ENCODE measurements at regions not wholly inside any gene's neighbourhood (a gene's known extent, or its start where the extent isn't known, plus 50 kb on each side); places are given as distances from the start of the nearest gene placed in this dataset.

- Histone ChIP-seq H3K36me3 (no peaks in the 10 kb centered on the region), H3K9ac (ENCODE audit: low read depth in 2 of 2, low read length in 2 of 2) (no peak overlapping the region), H3K27me3 (no peaks in the 10 kb centered on the region), H3K4me3 (no peak overlapping the region), H3K9me3 (peaks cover 8% of the 10 kb centered on the region), H3K27ac (no peak overlapping the region), H3K4me1 (no peaks in the 10 kb centered on the region)
- intact Hi-C loops (cut with DNase I): no loop called here
- no peak for DNase-seq
- no peak for TF ChIP-seq CTCF (IDR thresholded peaks at IDR 0.05)
These were observed 635.4 kb downstream of the IRX1 start for GRCh38 chr5:4230786-4231641.

- Histone ChIP-seq H3K4me3 (no peak overlapping the region), H3K27ac (no peak overlapping the region), H3K27me3 (no peaks in the 10 kb centered on the region), H3K9me3 (peaks cover 8% of the 10 kb centered on the region), H3K9ac (ENCODE audit: low read depth in 2 of 2, low read length in 2 of 2) (no peak overlapping the region), H3K36me3 (no peaks in the 10 kb centered on the region), H3K4me1 (no peaks in the 10 kb centered on the region)
- TF ChIP-seq CTCF (IDR thresholded peaks at IDR 0.05): no peak
- DNase-seq: no peak
- intact Hi-C loops (cut with DNase I): no loop called here
These were observed 636.5 kb downstream of the IRX1 start for GRCh38 chr5:4232084-4232483.

- H3K9ac ChIP-seq (ENCODE audit: low read depth in 2 of 2, low read length in 2 of 2): no peak overlapping the region
- no peaks in the 10 kb centered on the region for H3K36me3 ChIP-seq
- H3K4me1 ChIP-seq: no peaks in the 10 kb centered on the region
- H3K9me3 ChIP-seq: peaks cover 8% of the 10 kb centered on the region
- intact Hi-C loops (cut with DNase I): no loop called here
- no peak overlapping the region for H3K27ac ChIP-seq
- no peak for DNase-seq
- H3K4me3 ChIP-seq: no peak overlapping the region
- H3K27me3 ChIP-seq: no peaks in the 10 kb centered on the region
- TF ChIP-seq CTCF (IDR thresholded peaks at IDR 0.05): no peak
These were observed 638.0 kb downstream of the IRX1 start for GRCh38 chr5:4233671-4234070.

- H3K9me3 ChIP-seq: no peaks in the 10 kb centered on the region
- H3K27ac ChIP-seq: no peak overlapping the region
- DNase-seq: no peak
- H3K27me3 ChIP-seq: no peaks in the 10 kb centered on the region
- no peak for TF ChIP-seq CTCF (IDR thresholded peaks at IDR 0.05)
- H3K9ac ChIP-seq (ENCODE audit: low read depth in 2 of 2, low read length in 2 of 2): no peak overlapping the region
- no peaks in the 10 kb centered on the region for H3K4me1 ChIP-seq
- H3K4me3 ChIP-seq: no peak overlapping the region
- no peaks in the 10 kb centered on the region for H3K36me3 ChIP-seq
- intact Hi-C loops (cut with DNase I): no loop called here
These were observed 648.0 kb downstream of the IRX1 start for GRCh38 chr5:4243479-4244264.

- no peak overlapping the region for H3K27ac ChIP-seq
- no peak for TF ChIP-seq CTCF (IDR thresholded peaks at IDR 0.05)
- intact Hi-C loops (cut with DNase I): no loop called here
These were observed 648.7 kb downstream of the IRX1 start for GRCh38 chr5:4244306-4244705.

More at GRCh38 chr5:4244306-4244705, 648.7 kb downstream of the IRX1 start:
- no peaks in the 10 kb centered on the region for H3K27me3 ChIP-seq
- no peaks in the 10 kb centered on the region for H3K36me3 ChIP-seq
- H3K4me3 ChIP-seq: no peak overlapping the region
- no peak overlapping the region for H3K9ac ChIP-seq (ENCODE audit: low read depth in 2 of 2, low read length in 2 of 2)
- H3K4me1 ChIP-seq: no peaks in the 10 kb centered on the region
- no peaks in the 10 kb centered on the region for H3K9me3 ChIP-seq
- no peak for DNase-seq

Data from colonic mucosa (tissue), 4 donors.